Natural killer cell (primary cell): ENCODE measurements at regions not wholly inside any gene's neighbourhood (a gene's known extent, or its start where the extent isn't known, plus 50 kb on each side); places are given as distances from the start of the nearest gene placed in this dataset.

Experiments
- ATAC-seq, 3 donors: fragments of 150-1000 bp in 2 of 3; fragments of 200-7000 bp in 1 of 3; cut with Tn5 transposase; 1 replicate in 1 of 3; 2 replicates in 2 of 3; pipeline ENCODE4 v1.10.0; 2021; ENCODE audit warnings: mild to moderate bottlenecking in 2 of 3, moderate library complexity in 2 of 3
- DNase-seq, 2 donors: peaks; one replicate each; pipeline versions ENCODE4 v3.0.0 to v3.0.0-alpha.2; 2013 to 2021; ENCODE audit warnings: mixed read lengths in 1 of 2
- H3K27ac ChIP-seq: one replicate; pipeline ENCODE4 v1.5.1; 2013; ENCODE audit warnings: mild to moderate bottlenecking, low read length
- H3K27me3 ChIP-seq: one replicate; pipeline ENCODE4 v1.6.1; 2013; ENCODE audit warnings: low read length; ENCODE audit not compliant: control insufficient read depth, insufficient read depth
- H3K36me3 ChIP-seq: one replicate; pipeline ENCODE4 v1.6.1; 2013; ENCODE audit warnings: low read length; ENCODE audit not compliant: control insufficient read depth, insufficient read depth
- H3K4me1 ChIP-seq: one replicate; pipeline ENCODE4 v1.6.1; 2013; ENCODE audit warnings: low read length; ENCODE audit not compliant: control insufficient read depth, insufficient read depth
- H3K4me3 ChIP-seq: one replicate; pipeline ENCODE4 v1.5.1; 2013; ENCODE audit warnings: low read length
- H3K9me3 ChIP-seq: one replicate; pipeline ENCODE4 v1.6.1; 2013; ENCODE audit warnings: low read length; ENCODE audit not compliant: control insufficient read depth, insufficient read depth
- H3K27ac Mint-ChIP-seq, 2 donors: one replicate each; pipeline ENCODE4 v1.8.0; 2022; ENCODE audit warnings: mild to moderate bottlenecking in 2 of 2, mixed read lengths in 2 of 2, moderate library complexity in 1 of 2
- H3K27me3 Mint-ChIP-seq, 2 donors: one replicate each; pipeline ENCODE4 v1.8.0; 2022; ENCODE audit warnings: low read depth in 2 of 2, mixed read lengths in 2 of 2
- H3K36me3 Mint-ChIP-seq: one replicate; pipeline ENCODE4 v1.8.0; 2022; ENCODE audit warnings: mixed read lengths
- H3K4me1 Mint-ChIP-seq, 2 donors: one replicate each; pipeline ENCODE4 v1.8.0; 2022; ENCODE audit warnings: mixed read lengths in 2 of 2
- H3K4me3 Mint-ChIP-seq: one replicate; pipeline ENCODE4 v1.8.0; 2022; ENCODE audit warnings: mild to moderate bottlenecking, moderate library complexity, mixed read lengths
- H3K9me3 Mint-ChIP-seq, 2 donors: one replicate each; pipeline ENCODE4 v1.8.0; 2022; ENCODE audit warnings: mixed read lengths in 2 of 2
- WGBS: methylation state at CpG from one replicate; pipeline ENCODE4 v1.1.7; 2013; ENCODE audit warnings: missing lambda C conversion rate; ENCODE audit not compliant: insufficient coverage; 5-methylcytosine and 5-hydroxymethylcytosine counted together
- intact Hi-C: fragments of 100-400 bp; cut with micrococcal nuclease; formaldehyde crosslinking; loops from one replicate; pipeline ENCODE4 v1.14.2; 2022
- TF ChIP-seq, protein P1 (sequence below): fragments of 200-600 bp; IDR thresholded peaks from one replicate; pipeline ENCODE4 v1.8.0; 2022; ENCODE audit warnings: antibody characterized with exemption

GRCh38 chr15:62888623-62889022 is 153.9 kb upstream of the TPM1 start:
- Histone ChIP-seq H3K4me1 (no peaks in the 10 kb centered on the region), H3K9me3 (no peaks in the 10 kb centered on the region), H3K27ac (no peak overlapping the region), H3K36me3 (no peaks in the 10 kb centered on the region), H3K27me3 (no peaks in the 10 kb centered on the region), H3K4me3 (no peak overlapping the region)
- no peaks in the 10 kb centered on the region for H3K9me3 Mint-ChIP-seq
- no peaks in the 10 kb centered on the region for H3K4me1 Mint-ChIP-seq
- no peak overlapping the region for H3K27ac Mint-ChIP-seq
- peaks cover 9 to 16% of the 10 kb centered on the region in 2 donors for H3K27me3 Mint-ChIP-seq
- no peak overlapping the region for H3K4me3 Mint-ChIP-seq
- TF ChIP-seq, protein P1, sequence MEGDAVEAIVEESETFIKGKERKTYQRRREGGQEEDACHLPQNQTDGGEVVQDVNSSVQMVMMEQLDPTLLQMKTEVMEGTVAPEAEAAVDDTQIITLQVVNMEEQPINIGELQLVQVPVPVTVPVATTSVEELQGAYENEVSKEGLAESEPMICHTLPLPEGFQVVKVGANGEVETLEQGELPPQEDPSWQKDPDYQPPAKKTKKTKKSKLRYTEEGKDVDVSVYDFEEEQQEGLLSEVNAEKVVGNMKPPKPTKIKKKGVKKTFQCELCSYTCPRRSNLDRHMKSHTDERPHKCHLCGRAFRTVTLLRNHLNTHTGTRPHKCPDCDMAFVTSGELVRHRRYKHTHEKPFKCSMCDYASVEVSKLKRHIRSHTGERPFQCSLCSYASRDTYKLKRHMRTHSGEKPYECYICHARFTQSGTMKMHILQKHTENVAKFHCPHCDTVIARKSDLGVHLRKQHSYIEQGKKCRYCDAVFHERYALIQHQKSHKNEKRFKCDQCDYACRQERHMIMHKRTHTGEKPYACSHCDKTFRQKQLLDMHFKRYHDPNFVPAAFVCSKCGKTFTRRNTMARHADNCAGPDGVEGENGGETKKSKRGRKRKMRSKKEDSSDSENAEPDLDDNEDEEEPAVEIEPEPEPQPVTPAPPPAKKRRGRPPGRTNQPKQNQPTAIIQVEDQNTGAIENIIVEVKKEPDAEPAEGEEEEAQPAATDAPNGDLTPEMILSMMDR: no peak
- intact Hi-C loops: no loop called here
- 85% methylated on average over 3 of the region's 3 CpGs for WGBS
- DNase-seq (no peak), ATAC-seq (no peak)
- H3K36me3 Mint-ChIP-seq: no peaks in the 10 kb centered on the region

- 88% methylated on average over 5 of the region's 7 CpGs for WGBS
- DNase-seq (no peak), ATAC-seq (no peak)
- TF ChIP-seq, protein P1: no peak
- no peaks in the 10 kb centered on the region for H3K4me1 ChIP-seq
- H3K9me3 Mint-ChIP-seq: no peaks in the 10 kb centered on the region
- H3K36me3 Mint-ChIP-seq: no peaks in the 10 kb centered on the region
- intact Hi-C loops: no loop called here
- no peak overlapping the region for H3K4me3 ChIP-seq
- no peaks in the 10 kb centered on the region for H3K36me3 ChIP-seq
- no peak overlapping the region for H3K4me3 Mint-ChIP-seq
- H3K27me3 ChIP-seq: no peaks in the 10 kb centered on the region
- no peaks in the 10 kb centered on the region for H3K9me3 ChIP-seq
- no peaks in the 10 kb centered on the region for H3K4me1 Mint-ChIP-seq
- H3K27ac ChIP-seq: no peak overlapping the region
- H3K27me3 Mint-ChIP-seq: peaks cover 9 to 16% of the 10 kb centered on the region in 2 donors
- no peak overlapping the region for H3K27ac Mint-ChIP-seq
Measured at GRCh38 chr15:62889141-62889661, 153.3 kb upstream of the TPM1 start.

DNA sequence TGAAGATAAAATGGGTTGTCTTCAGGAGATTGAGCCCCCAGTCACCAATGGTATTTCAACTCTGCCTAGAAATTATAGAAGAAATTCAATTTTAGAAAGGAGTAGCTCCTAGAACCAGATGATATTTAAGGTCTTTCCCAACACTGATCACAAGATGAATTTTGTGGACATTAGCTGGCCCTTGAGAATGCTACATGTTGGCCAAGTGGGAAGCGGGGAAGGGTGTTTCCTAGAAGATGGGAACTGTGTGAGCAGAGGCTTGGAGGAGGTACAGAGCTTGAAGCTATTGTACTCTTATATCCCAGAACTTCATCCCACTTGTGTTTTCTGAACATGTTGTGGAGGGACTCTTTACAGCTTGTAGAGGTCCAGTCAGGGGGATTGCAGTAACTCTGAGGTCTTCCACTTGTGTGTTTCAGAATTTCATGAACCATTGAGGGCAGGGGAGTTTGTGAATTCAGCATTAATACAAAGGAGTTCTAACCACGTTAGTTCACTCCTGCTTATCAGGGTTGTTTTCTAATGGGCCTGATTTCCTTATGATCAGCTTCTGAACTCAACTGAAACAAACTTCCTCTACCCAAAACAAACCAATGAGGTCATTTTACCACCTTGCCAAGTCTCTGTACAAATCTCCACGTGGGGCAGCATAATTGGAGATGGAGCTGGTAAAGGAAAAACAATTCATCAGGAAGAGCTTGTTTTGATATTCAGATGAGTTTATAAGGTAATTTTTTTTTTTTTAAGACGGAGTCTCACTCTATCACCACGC is 152.6 kb upstream of the TPM1 start:
- no peak overlapping the region for H3K27ac ChIP-seq
- 71% methylated on average over 5 of the region's 5 CpGs for WGBS
- H3K4me3 ChIP-seq: no peak overlapping the region
- H3K27ac Mint-ChIP-seq: no peak overlapping the region
- no peaks in the 10 kb centered on the region for H3K27me3 ChIP-seq
- intact Hi-C loops: no loop called here
- H3K4me1 ChIP-seq: no peaks in the 10 kb centered on the region
- no peaks in the 10 kb centered on the region for H3K36me3 ChIP-seq
- H3K9me3 ChIP-seq: no peaks in the 10 kb centered on the region
- no peaks in the 10 kb centered on the region for H3K4me1 Mint-ChIP-seq
- ATAC-seq: no peak
- no peak overlapping the region for H3K4me3 Mint-ChIP-seq
- TF ChIP-seq, protein P1: no peak
- no peak for DNase-seq
- no peaks in the 10 kb centered on the region for H3K36me3 Mint-ChIP-seq
- no peaks in the 10 kb centered on the region for H3K9me3 Mint-ChIP-seq
- peaks cover 9 to 16% of the 10 kb centered on the region in 2 donors for H3K27me3 Mint-ChIP-seq
